ENCODE measurements at regions not wholly inside any gene's neighbourhood (a gene's known extent, or its start where the extent isn't known, plus 50 kb on each side); places are given as distances from the start of the nearest gene placed in this dataset.

GRCh38 chr12:84807249-84807648 lies 105.3 kb downstream of the SLC6A15 start:
- H3K9me3 ChIP-seq (ENCODE audit: control insufficient read depth in 2 of 2, insufficient read depth in 1 of 2, low read depth in 1 of 2, low read length in 1 of 2), result no peaks in the 10 kb centered on the region
- H3K27me3 ChIP-seq (ENCODE audit: control insufficient read depth in 1 of 2, insufficient read depth in 2 of 2, low read length in 2 of 2), result no peaks in the 10 kb centered on the region
- H3K27ac ChIP-seq (ENCODE audit: low read depth in 2 of 2, low read length in 1 of 2), result no peak overlapping the region
- H3K36me3 ChIP-seq (ENCODE audit: control insufficient read depth in 2 of 2, insufficient read depth in 2 of 2, low read length in 1 of 2), result no peaks in the 10 kb centered on the region
- H3K4me1 ChIP-seq (ENCODE audit: control insufficient read depth in 2 of 2, insufficient read depth in 2 of 2, low read length in 1 of 2), result no peaks in the 10 kb centered on the region
- no peak overlapping the region for H3K4me3 ChIP-seq (ENCODE audit: low read depth in 1 of 2, low read length in 2 of 2)

- no peaks in the 10 kb centered on the region for H3K4me1 ChIP-seq (ENCODE audit: control insufficient read depth in 2 of 2, insufficient read depth in 2 of 2, low read length in 1 of 2)
- 32 to 50% methylated on average over 2 of the region's 2 CpGs for WGBS, 2 donors
Observed at GRCh38 chr12:84805474-84805858, 107.1 kb downstream of the SLC6A15 start.

GRCh38 chr12:84804691-84805473 lies 107.7 kb downstream of the SLC6A15 start:
- H3K36me3 ChIP-seq (ENCODE audit: control insufficient read depth in 2 of 2, insufficient read depth in 2 of 2, low read length in 1 of 2), result no peaks in the 10 kb centered on the region
- H3K4me3 ChIP-seq (ENCODE audit: low read depth in 1 of 2, low read length in 2 of 2), result no peak overlapping the region
- H3K27ac ChIP-seq (ENCODE audit: low read depth in 2 of 2, low read length in 1 of 2), result no peak overlapping the region
- no peaks in the 10 kb centered on the region for H3K9me3 ChIP-seq (ENCODE audit: control insufficient read depth in 2 of 2, insufficient read depth in 1 of 2, low read depth in 1 of 2, low read length in 1 of 2)
- H3K4me1 ChIP-seq (ENCODE audit: control insufficient read depth in 2 of 2, insufficient read depth in 2 of 2, low read length in 1 of 2), result no peaks in the 10 kb centered on the region
- WGBS, 2 donors, result 70 to 71% methylated on average over 6 of the region's 6 CpGs
- H3K27me3 ChIP-seq (ENCODE audit: control insufficient read depth in 1 of 2, insufficient read depth in 2 of 2, low read length in 2 of 2), result no peaks in the 10 kb centered on the region

More at GRCh38 chr12:84805474-84805858, 107.1 kb downstream of the SLC6A15 start:
- Histone ChIP-seq H3K4me3 (ENCODE audit: low read depth in 1 of 2, low read length in 2 of 2) (no peak overlapping the region), H3K36me3 (ENCODE audit: control insufficient read depth in 2 of 2, insufficient read depth in 2 of 2, low read length in 1 of 2) (no peaks in the 10 kb centered on the region), H3K9me3 (ENCODE audit: control insufficient read depth in 2 of 2, insufficient read depth in 1 of 2, low read depth in 1 of 2, low read length in 1 of 2) (no peaks in the 10 kb centered on the region), H3K27me3 (ENCODE audit: control insufficient read depth in 1 of 2, insufficient read depth in 2 of 2, low read length in 2 of 2) (no peaks in the 10 kb centered on the region), H3K27ac (ENCODE audit: low read depth in 2 of 2, low read length in 1 of 2) (no peak overlapping the region)

- Histone ChIP-seq H3K4me3 (ENCODE audit: low read depth in 1 of 2, low read length in 2 of 2) (no peak overlapping the region), H3K27me3 (ENCODE audit: control insufficient read depth in 1 of 2, insufficient read depth in 2 of 2, low read length in 2 of 2) (no peaks in the 10 kb centered on the region), H3K4me1 (ENCODE audit: control insufficient read depth in 2 of 2, insufficient read depth in 2 of 2, low read length in 1 of 2) (no peaks in the 10 kb centered on the region), H3K9me3 (ENCODE audit: control insufficient read depth in 2 of 2, insufficient read depth in 1 of 2, low read depth in 1 of 2, low read length in 1 of 2) (no peaks in the 10 kb centered on the region), H3K27ac (ENCODE audit: low read depth in 2 of 2, low read length in 1 of 2) (no peak overlapping the region), H3K36me3 (ENCODE audit: control insufficient read depth in 2 of 2, insufficient read depth in 2 of 2, low read length in 1 of 2) (no peaks in the 10 kb centered on the region)
- WGBS, 2 donors, result 44 to 69% methylated on average over 1 of the region's 1 CpG
Observed at GRCh38 chr12:84803661-84804060, 108.9 kb downstream of the SLC6A15 start.

GRCh38 chr12:84802161-84802560 lies 110.4 kb downstream of the SLC6A15 start:
- H3K4me3 ChIP-seq (ENCODE audit: low read depth in 1 of 2, low read length in 2 of 2), result no peak overlapping the region
- H3K27me3 ChIP-seq (ENCODE audit: control insufficient read depth in 1 of 2, insufficient read depth in 2 of 2, low read length in 2 of 2), result no peaks in the 10 kb centered on the region
- no peaks in the 10 kb centered on the region for H3K4me1 ChIP-seq (ENCODE audit: control insufficient read depth in 2 of 2, insufficient read depth in 2 of 2, low read length in 1 of 2)
- no peaks in the 10 kb centered on the region for H3K9me3 ChIP-seq (ENCODE audit: control insufficient read depth in 2 of 2, insufficient read depth in 1 of 2, low read depth in 1 of 2, low read length in 1 of 2)
- H3K27ac ChIP-seq (ENCODE audit: low read depth in 2 of 2, low read length in 1 of 2), result no peak overlapping the region
- H3K36me3 ChIP-seq (ENCODE audit: control insufficient read depth in 2 of 2, insufficient read depth in 2 of 2, low read length in 1 of 2), result no peaks in the 10 kb centered on the region

- no peaks in the 10 kb centered on the region for H3K27me3 ChIP-seq (ENCODE audit: control insufficient read depth in 1 of 2, insufficient read depth in 2 of 2, low read length in 2 of 2)
- no peak overlapping the region for H3K4me3 ChIP-seq (ENCODE audit: low read depth in 1 of 2, low read length in 2 of 2)
- 85 to 86% methylated on average over 16 of the region's 16 CpGs for WGBS, 2 donors
- no peaks in the 10 kb centered on the region for H3K4me1 ChIP-seq (ENCODE audit: control insufficient read depth in 2 of 2, insufficient read depth in 2 of 2, low read length in 1 of 2)
- no peak overlapping the region for H3K27ac ChIP-seq (ENCODE audit: low read depth in 2 of 2, low read length in 1 of 2)
- H3K9me3 ChIP-seq (ENCODE audit: control insufficient read depth in 2 of 2, insufficient read depth in 1 of 2, low read depth in 1 of 2, low read length in 1 of 2), result no peaks in the 10 kb centered on the region
- H3K36me3 ChIP-seq (ENCODE audit: control insufficient read depth in 2 of 2, insufficient read depth in 2 of 2, low read length in 1 of 2), result no peaks in the 10 kb centered on the region
Observed at GRCh38 chr12:84793558-84794367, 118.8 kb downstream of the SLC6A15 start.

GRCh38 chr12:84791444-84791843 lies 121.2 kb downstream of the SLC6A15 start:
- Histone ChIP-seq H3K36me3 (ENCODE audit: control insufficient read depth in 2 of 2, insufficient read depth in 2 of 2, low read length in 1 of 2) (no peaks in the 10 kb centered on the region), H3K27ac (ENCODE audit: low read depth in 2 of 2, low read length in 1 of 2) (no peak overlapping the region), H3K4me1 (ENCODE audit: control insufficient read depth in 2 of 2, insufficient read depth in 2 of 2, low read length in 1 of 2) (no peaks in the 10 kb centered on the region)

GRCh38 chr12:84789184-84789583 lies 123.4 kb downstream of the SLC6A15 start:
- Histone ChIP-seq H3K9me3 (ENCODE audit: control insufficient read depth in 2 of 2, insufficient read depth in 1 of 2, low read depth in 1 of 2, low read length in 1 of 2) (no peaks in the 10 kb centered on the region), H3K27ac (ENCODE audit: low read depth in 2 of 2, low read length in 1 of 2) (no peak overlapping the region), H3K36me3 (ENCODE audit: control insufficient read depth in 2 of 2, insufficient read depth in 2 of 2, low read length in 1 of 2) (no peaks in the 10 kb centered on the region), H3K4me3 (ENCODE audit: low read depth in 1 of 2, low read length in 2 of 2) (no peak overlapping the region), H3K4me1 (ENCODE audit: control insufficient read depth in 2 of 2, insufficient read depth in 2 of 2, low read length in 1 of 2) (no peaks in the 10 kb centered on the region), H3K27me3 (ENCODE audit: control insufficient read depth in 1 of 2, insufficient read depth in 2 of 2, low read length in 2 of 2) (no peaks in the 10 kb centered on the region)

More at GRCh38 chr12:84791444-84791843, 121.2 kb downstream of the SLC6A15 start:
- Histone ChIP-seq H3K4me3 (ENCODE audit: low read depth in 1 of 2, low read length in 2 of 2) (no peak overlapping the region), H3K9me3 (ENCODE audit: control insufficient read depth in 2 of 2, insufficient read depth in 1 of 2, low read depth in 1 of 2, low read length in 1 of 2) (no peaks in the 10 kb centered on the region), H3K27me3 (ENCODE audit: control insufficient read depth in 1 of 2, insufficient read depth in 2 of 2, low read length in 2 of 2) (no peaks in the 10 kb centered on the region)

- no peaks in the 10 kb centered on the region for H3K36me3 ChIP-seq (ENCODE audit: control insufficient read depth in 2 of 2, insufficient read depth in 2 of 2, low read length in 1 of 2)
- H3K27ac ChIP-seq (ENCODE audit: low read depth in 2 of 2, low read length in 1 of 2), result no peak overlapping the region
- no peaks in the 10 kb centered on the region for H3K4me1 ChIP-seq (ENCODE audit: control insufficient read depth in 2 of 2, insufficient read depth in 2 of 2, low read length in 1 of 2)
- H3K9me3 ChIP-seq (ENCODE audit: control insufficient read depth in 2 of 2, insufficient read depth in 1 of 2, low read depth in 1 of 2, low read length in 1 of 2), result no peaks in the 10 kb centered on the region
- H3K27me3 ChIP-seq (ENCODE audit: control insufficient read depth in 1 of 2, insufficient read depth in 2 of 2, low read length in 2 of 2), result no peaks in the 10 kb centered on the region
- no peak overlapping the region for H3K4me3 ChIP-seq (ENCODE audit: low read depth in 1 of 2, low read length in 2 of 2)
- 75 to 77% methylated on average over 2 of the region's 2 CpGs for WGBS, 2 donors
Observed at GRCh38 chr12:84787253-84787652, 125.3 kb downstream of the SLC6A15 start.

- Histone ChIP-seq H3K27ac (ENCODE audit: low read depth in 2 of 2, low read length in 1 of 2) (no peak overlapping the region), H3K27me3 (ENCODE audit: control insufficient read depth in 1 of 2, insufficient read depth in 2 of 2, low read length in 2 of 2) (no peaks in the 10 kb centered on the region), H3K9me3 (ENCODE audit: control insufficient read depth in 2 of 2, insufficient read depth in 1 of 2, low read depth in 1 of 2, low read length in 1 of 2) (no peaks in the 10 kb centered on the region), H3K36me3 (ENCODE audit: control insufficient read depth in 2 of 2, insufficient read depth in 2 of 2, low read length in 1 of 2) (no peaks in the 10 kb centered on the region), H3K4me3 (ENCODE audit: low read depth in 1 of 2, low read length in 2 of 2) (no peak overlapping the region), H3K4me1 (ENCODE audit: control insufficient read depth in 2 of 2, insufficient read depth in 2 of 2, low read length in 1 of 2) (no peaks in the 10 kb centered on the region)
Observed at GRCh38 chr12:84786622-84787021, 126.0 kb downstream of the SLC6A15 start.

Measured in esophagus (tissue), 2 donors.